ENCODE measurements at regions not wholly inside any gene's neighbourhood (a gene's known extent, or its start where the extent isn't known, plus 50 kb on each side); places are given as distances from the start of the nearest gene placed in this dataset.

DNA sequence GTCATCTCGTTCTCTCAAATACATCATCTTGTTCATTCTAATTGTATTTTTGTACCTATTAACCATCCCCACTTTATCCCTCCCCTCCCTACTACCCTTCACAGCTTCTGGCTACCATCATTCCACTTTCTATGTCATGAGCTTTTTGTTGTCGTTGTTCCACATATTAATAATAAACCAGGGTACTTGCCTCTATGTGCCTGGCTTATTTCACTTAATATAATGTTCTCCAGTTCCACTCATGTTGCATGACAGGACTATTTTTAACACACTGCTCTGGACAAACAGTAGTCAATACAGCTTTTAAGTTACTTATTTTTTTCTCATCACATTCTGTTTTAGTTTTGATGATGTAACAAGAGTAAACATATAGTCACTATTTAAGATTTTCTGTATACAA, 872.3 kb downstream of the SLITRK1 start:
- ATAC-seq (ENCODE audit: low FRiP score): no peak
- TF ChIP-seq, protein P1, sequence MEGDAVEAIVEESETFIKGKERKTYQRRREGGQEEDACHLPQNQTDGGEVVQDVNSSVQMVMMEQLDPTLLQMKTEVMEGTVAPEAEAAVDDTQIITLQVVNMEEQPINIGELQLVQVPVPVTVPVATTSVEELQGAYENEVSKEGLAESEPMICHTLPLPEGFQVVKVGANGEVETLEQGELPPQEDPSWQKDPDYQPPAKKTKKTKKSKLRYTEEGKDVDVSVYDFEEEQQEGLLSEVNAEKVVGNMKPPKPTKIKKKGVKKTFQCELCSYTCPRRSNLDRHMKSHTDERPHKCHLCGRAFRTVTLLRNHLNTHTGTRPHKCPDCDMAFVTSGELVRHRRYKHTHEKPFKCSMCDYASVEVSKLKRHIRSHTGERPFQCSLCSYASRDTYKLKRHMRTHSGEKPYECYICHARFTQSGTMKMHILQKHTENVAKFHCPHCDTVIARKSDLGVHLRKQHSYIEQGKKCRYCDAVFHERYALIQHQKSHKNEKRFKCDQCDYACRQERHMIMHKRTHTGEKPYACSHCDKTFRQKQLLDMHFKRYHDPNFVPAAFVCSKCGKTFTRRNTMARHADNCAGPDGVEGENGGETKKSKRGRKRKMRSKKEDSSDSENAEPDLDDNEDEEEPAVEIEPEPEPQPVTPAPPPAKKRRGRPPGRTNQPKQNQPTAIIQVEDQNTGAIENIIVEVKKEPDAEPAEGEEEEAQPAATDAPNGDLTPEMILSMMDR (IDR thresholded peaks at IDR 0.05): no peak
- no peak for DNase-seq (ENCODE audit: low spot score)

DNA sequence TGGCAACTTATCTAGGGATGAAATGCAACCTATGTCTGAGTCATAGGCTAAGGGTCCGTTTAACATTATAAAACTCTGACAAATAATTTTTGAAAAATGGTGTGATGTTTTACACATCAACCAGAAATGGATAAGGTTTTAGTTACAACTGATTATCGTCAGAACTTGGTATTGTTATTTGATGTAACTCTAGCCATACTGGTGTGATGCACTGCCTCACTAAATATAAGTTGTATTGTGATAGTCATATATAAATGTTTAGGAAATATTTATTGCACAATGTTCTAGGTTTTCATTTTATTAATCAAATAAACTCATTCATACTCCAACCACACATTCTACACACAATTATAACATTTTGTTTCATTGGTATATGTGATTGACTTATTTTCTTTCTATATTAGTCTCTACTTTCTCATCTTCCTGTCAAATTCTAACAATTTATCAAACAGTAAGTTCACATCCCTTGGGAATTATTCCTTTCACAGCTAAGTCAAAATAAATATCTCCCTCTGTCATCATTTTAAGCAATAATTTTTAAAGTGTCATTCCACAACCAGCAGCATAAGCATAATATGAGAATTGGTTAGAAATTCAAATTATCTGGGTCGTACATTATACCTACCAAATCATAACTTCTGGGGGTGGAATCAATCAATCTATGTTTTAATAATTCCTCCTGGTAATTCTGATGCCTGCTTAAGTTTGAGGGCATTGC, 873.9 kb downstream of the SLITRK1 start:
- TF ChIP-seq, protein P1 (IDR thresholded peaks at IDR 0.05): no peak
- DNase-seq (ENCODE audit: low spot score) (no peak), ATAC-seq (ENCODE audit: low FRiP score) (no peak)

DNA sequence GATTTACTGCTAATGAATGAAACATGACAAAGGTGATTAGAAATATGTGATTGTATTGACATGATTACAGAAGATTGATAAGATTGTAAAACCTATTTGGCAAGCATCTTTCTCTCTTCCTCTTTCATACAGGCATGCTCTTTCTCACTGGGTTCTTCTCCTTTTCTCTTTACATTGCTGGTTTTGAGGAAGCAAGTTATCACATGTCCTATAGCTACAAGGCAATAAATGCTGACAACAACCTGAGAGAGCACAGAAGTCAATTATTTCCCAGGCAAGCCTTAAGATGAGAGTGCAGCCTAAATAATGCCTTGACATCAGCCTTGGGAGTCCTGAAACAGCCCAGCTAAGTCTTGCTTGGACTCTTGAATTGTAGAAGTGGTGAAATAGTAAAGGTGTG, 875.0 kb downstream of the SLITRK1 start:
- TF ChIP-seq, protein P1 (IDR thresholded peaks at IDR 0.05): no peak
- no peak for DNase-seq (ENCODE audit: low spot score)
- ATAC-seq (ENCODE audit: low FRiP score): no peak

DNA sequence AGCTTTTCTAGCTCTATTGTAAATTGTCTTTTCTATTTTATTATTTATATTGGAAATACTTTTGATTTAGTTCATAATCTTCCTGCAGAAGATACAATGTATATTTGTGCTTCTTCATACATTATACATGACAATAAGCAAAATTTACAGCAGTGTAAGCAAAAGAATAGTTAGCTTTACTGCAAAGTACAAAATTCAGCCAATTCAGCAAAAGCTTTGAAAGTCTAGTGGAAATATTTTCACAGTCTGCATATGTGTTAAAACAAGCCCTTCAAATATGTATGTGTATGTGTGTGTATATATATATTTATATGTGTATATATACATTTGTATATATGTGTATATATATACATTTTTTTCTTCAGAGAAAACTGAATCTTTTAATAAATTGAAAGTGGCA, 879.1 kb downstream of the SLITRK1 start:
- no peak for ATAC-seq (ENCODE audit: low FRiP score)
- no peak for DNase-seq (ENCODE audit: low spot score)
- TF ChIP-seq, protein P1 (IDR thresholded peaks at IDR 0.05): no peak

DNA sequence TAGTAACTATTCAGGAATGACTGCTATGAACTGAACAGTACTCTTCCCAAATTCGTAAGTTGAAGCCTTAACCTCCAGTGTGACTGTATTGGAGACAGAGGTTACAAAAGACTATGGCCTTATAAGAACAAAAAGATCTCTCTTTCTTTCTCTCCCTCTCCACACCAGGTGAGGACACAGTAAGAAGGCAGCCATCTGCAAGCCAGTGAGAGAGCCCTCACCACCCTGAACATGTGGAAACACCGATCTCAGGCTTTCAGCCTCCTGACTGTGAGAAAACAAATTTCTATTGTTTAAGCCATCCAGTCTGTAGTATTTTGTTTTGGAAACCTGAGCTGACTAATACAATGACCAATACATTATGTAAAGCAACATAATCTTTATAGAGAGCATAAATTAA, 888.9 kb downstream of the SLITRK1 start:
- TF ChIP-seq, protein P1 (IDR thresholded peaks at IDR 0.05): no peak
- no peak for ATAC-seq (ENCODE audit: low FRiP score)
- no peak for DNase-seq (ENCODE audit: low spot score)

DNA sequence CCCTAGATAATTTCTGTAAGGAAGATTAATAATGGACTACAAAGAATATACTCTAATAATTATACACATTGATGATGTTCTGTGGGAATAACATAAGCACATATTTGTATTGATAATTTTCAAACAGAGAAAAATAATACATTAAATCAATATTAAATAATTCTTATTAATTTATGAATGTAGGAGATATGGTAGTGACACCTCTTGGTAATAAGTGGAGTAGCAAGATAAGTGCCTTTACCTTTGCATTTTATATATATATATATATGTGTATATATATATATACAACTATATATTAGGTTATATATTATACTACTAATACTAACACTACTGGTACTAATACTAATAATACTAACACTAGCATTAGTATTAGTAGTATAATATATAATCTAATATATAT, 905.8 kb downstream of the SLITRK1 start:
- ATAC-seq (ENCODE audit: low FRiP score): no peak
- TF ChIP-seq, protein P1 (IDR thresholded peaks at IDR 0.05): no peak
- DNase-seq (ENCODE audit: low spot score): no peak

Data from omental fat pad (tissue), 3 donors.